H1 (cell line): ENCODE measurements at regions not wholly inside any gene's neighbourhood (a gene's known extent, or its start where the extent isn't known, plus 50 kb on each side); places are given as distances from the start of the nearest gene placed in this dataset.

Experiments used
- EP300 ChIP-seq, 2 experiments: IDR thresholded peaks; 1 replicate in 1 of 2; 2 replicates in 1 of 2; pipeline ENCODE4 v1.6.1; 2011 to 2012; ENCODE audit warnings: low read depth in 2 of 2, low read length in 2 of 2, mild to moderate bottlenecking in 2 of 2, borderline replicate concordance in 1 of 2, inconsistent platforms in 1 of 2, moderate library complexity in 1 of 2
- SAP30 ChIP-seq: fragments of 300-600 bp; sonication (generic); IDR thresholded peaks from 2 replicates; pipeline ENCODE4 v1.7.1; 2012; ENCODE audit warnings: low read length, moderate library complexity, mild to moderate bottlenecking, inconsistent platforms; ENCODE audit not compliant: insufficient read depth, insufficient replicate concordance
- TEAD4 ChIP-seq: IDR thresholded peaks from 2 replicates; pipeline ENCODE4 v1.6.1; 2012; ENCODE audit warnings: low read depth, low read length, inconsistent platforms, mixed read lengths

DNA sequence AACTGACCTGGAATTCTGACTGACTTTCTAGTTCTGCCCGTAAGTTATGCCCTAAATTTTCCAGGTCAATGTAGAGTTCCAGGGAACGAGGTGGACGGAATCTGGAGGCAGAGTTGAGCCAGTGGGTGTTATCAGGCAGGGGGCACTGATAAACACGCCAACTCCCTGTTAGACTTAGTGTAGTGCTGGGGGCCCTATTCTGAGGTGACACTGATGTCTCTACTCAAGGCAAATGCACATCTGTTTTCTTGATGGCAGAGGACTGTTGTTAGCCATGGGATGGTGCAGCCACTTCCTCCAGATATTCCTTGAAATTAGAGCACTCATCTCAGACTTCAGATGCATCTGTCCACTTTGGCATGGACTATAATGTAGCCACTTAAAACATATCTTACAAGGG lies 83.5 kb downstream of the C9orf152 start (continued):
- TF ChIP-seq TEAD4, result no peak
- no peak for TF ChIP-seq EP300 (IDR thresholded peaks at IDR 0.05; ENCODE audit: borderline replicate concordance in 1 of 2, low read depth in 2 of 2, low read length in 2 of 2)
- TF ChIP-seq SAP30, result no peak
